ENCODE measurements at regions not wholly inside any gene's neighbourhood (a gene's known extent, or its start where the extent isn't known, plus 50 kb on each side); places are given as distances from the start of the nearest gene placed in this dataset.

DNA sequence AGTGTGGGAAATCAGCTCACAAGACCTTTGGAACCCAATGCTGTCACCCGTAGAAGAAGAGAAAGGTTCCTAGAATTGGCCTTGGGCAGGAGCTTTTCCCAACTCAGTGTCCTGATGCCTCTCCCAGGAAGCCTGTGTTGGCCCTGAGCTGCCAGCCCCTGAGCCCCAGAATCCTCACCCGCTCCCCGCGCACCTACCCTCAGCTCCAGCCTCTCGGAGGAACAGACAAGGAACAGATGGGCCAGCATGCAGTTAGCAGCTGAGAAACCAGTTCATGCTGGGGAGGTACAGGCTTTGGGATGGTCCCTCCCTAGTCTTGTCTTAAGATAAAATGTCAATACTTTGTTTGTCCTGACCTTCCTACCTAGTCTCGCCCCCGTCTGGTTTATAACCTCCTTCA is 121.9 kb upstream of the CDH4 start:
- TF ChIP-seq SPI1 (IDR thresholded peaks at IDR 0.05; ENCODE audit: borderline replicate concordance, low read depth) (no peak), CTCF (IDR thresholded peaks at IDR 0.05; ENCODE audit: insufficient read depth, low read length) (no peak)

All from HL-60 (cell line).